MM.1S (cell line): ENCODE measurements at regions not wholly inside any gene's neighbourhood (a gene's known extent, or its start where the extent isn't known, plus 50 kb on each side); places are given as distances from the start of the nearest gene placed in this dataset.
A peak's percentile ranks its signal among the peaks of the same experiment; 100 is the strongest.

Experiments used
- DNase-seq: peaks from one replicate; pipeline ENCODE4 v3.0.0-alpha.2; 2015
- H2AFZ ChIP-seq: fragments of 300-600 bp; sonication (generic); 2 replicates; pipeline ENCODE4 v1.6.0; 2016; ENCODE audit warnings: antibody characterized with exemption, low read length
- H3F3A ChIP-seq: fragments of 300-600 bp; sonication (generic); 2 replicates; pipeline ENCODE4 v1.6.1; 2016; ENCODE audit warnings: mild to moderate bottlenecking, antibody characterized with exemption, low read length, moderate library complexity, mixed read lengths; ENCODE audit not compliant: insufficient read depth
- H3K27ac ChIP-seq: fragments of 300-600 bp; sonication (generic); 2 replicates; pipeline ENCODE4 v1.5.1; 2016; ENCODE audit warnings: mild to moderate bottlenecking, low read length
- H3K27me3 ChIP-seq: fragments of 300-600 bp; sonication (generic); replicated peaks from 2 replicates; pipeline ENCODE4 v1.6.0; 2016; ENCODE audit warnings: low read length; ENCODE audit not compliant: insufficient read depth
- H3K36me3 ChIP-seq: fragments of 300-600 bp; sonication (generic); replicated peaks from 2 replicates; pipeline ENCODE4 v1.6.1; 2016; ENCODE audit warnings: mild to moderate bottlenecking, low read length, mixed read lengths; ENCODE audit not compliant: insufficient read depth
- H3K4me1 ChIP-seq: fragments of 300-600 bp; sonication (generic); 2 replicates; pipeline ENCODE4 v1.6.1; 2016; ENCODE audit warnings: low read length, mixed read lengths
- H3K4me2 ChIP-seq: fragments of 300-600 bp; sonication (generic); 2 replicates; pipeline ENCODE4 v1.6.0; 2016; ENCODE audit warnings: low read depth, low read length
- H3K4me3 ChIP-seq: fragments of 300-600 bp; sonication (generic); 2 replicates; pipeline ENCODE4 v1.5.1; 2016; ENCODE audit warnings: low read length, mixed read lengths
- H3K79me2 ChIP-seq: fragments of 300-600 bp; sonication (generic); 2 replicates; pipeline ENCODE4 v1.6.1; 2016; ENCODE audit warnings: mixed run types, low read length, mixed read lengths
- H3K9ac ChIP-seq: fragments of 300-600 bp; sonication (generic); 2 replicates; pipeline ENCODE4 v1.6.1; 2016; ENCODE audit warnings: low read length, mixed read lengths
- H3K9me2 ChIP-seq: fragments of 300-600 bp; sonication (generic); replicated peaks from 2 replicates; pipeline ENCODE4 v1.6.1; 2016; ENCODE audit warnings: mild to moderate bottlenecking, low read length, mixed read lengths; ENCODE audit not compliant: insufficient read depth
- H3K9me3 ChIP-seq: fragments of 300-600 bp; sonication (generic); replicated peaks from 2 replicates; pipeline ENCODE4 v1.6.1; 2016; ENCODE audit warnings: mild to moderate bottlenecking, low read length, mixed read lengths; ENCODE audit not compliant: insufficient read depth
- H4K20me1 ChIP-seq: fragments of 300-600 bp; sonication (generic); 2 replicates; pipeline ENCODE4 v1.6.1; 2016; ENCODE audit warnings: mild to moderate bottlenecking, low read length, moderate library complexity, mixed read lengths; ENCODE audit not compliant: insufficient read depth
- EZH2 ChIP-seq: fragments of 300-600 bp; sonication (generic); optimal IDR thresholded peaks from 2 replicates; pipeline ENCODE3; 2017; ENCODE audit warnings: low read depth, mild to moderate bottlenecking, antibody characterized with exemption, low read length, mixed read lengths
- EZH2phosphoT487 ChIP-seq: fragments of 300-600 bp; sonication (generic); IDR thresholded peaks from 2 replicates; pipeline ENCODE4 v1.6.1; 2018; ENCODE audit warnings: antibody characterized with exemption, low read length
- TF ChIP-seq, protein P1 (sequence below): fragments of 300-600 bp; sonication (generic); IDR thresholded peaks from 2 replicates; pipeline ENCODE4 v1.5.1; 2016; ENCODE audit warnings: antibody characterized with exemption, low read length, mixed read lengths

DNA sequence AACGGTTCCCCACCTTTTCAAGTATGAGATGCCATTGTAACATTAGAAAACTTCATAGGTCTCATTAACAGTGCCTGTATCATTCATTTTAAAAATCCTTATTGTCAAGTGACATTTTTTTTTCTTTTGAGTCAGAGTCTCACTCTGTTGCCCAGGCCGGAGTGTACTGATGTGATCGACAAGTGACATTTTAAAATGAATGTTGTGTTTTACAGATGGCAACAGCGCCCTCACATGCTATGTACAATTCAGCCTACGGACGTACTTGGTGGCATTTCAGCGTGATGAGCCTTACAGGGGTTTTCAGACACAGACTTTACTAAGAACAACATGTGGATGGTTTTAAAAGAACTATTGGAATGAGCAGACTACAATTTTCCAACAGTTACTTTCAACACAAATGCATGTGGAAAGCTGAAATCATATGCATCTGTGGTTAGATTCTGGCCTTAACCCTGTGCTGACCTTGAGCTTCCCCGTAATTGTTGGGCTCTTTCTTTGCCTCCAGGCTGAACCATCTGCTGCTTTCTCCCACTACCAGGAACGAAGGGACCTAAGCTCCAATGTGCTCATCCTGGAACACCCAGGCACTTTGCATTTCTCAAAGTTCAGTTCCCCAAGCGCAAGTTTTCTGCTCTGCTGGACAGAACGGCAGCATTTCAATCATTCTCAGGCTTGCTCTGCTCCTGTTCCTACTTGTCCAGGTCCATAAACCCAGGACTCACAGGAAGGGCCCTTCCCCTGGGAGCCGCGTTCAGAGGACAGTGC is 119.9 kb upstream of the NDUFV2 start:
- Histone ChIP-seq H2AFZ (0 out of 2 replicates have a peak overlapping the region, but pooled peaks have one; percentile 2), H3K79me2 (no peaks in the 10 kb centered on the region), H3K4me3 (no peak overlapping the region), H3K9me2 (no peaks in the 10 kb centered on the region), H3K4me2 (peak overlapping the region; percentile 36; the same call in 1 of the 2 replicates), H3K36me3 (no peaks in the 10 kb centered on the region), H3K9me3 (no peaks in the 10 kb centered on the region), H3K27ac (no peak overlapping the region; the same call in 1 of the 2 replicates), H3F3A (peaks cover 9% of the 10 kb centered on the region; the same call in 1 of the 2 replicates), H3K27me3 (no peaks in the 10 kb centered on the region), H4K20me1 (no peaks in the 10 kb centered on the region), H3K4me1 (peaks cover 27% of the 10 kb centered on the region), H3K9ac (no peak overlapping the region)
- DNase-seq = peak; percentile 83
- TF ChIP-seq, protein P1, sequence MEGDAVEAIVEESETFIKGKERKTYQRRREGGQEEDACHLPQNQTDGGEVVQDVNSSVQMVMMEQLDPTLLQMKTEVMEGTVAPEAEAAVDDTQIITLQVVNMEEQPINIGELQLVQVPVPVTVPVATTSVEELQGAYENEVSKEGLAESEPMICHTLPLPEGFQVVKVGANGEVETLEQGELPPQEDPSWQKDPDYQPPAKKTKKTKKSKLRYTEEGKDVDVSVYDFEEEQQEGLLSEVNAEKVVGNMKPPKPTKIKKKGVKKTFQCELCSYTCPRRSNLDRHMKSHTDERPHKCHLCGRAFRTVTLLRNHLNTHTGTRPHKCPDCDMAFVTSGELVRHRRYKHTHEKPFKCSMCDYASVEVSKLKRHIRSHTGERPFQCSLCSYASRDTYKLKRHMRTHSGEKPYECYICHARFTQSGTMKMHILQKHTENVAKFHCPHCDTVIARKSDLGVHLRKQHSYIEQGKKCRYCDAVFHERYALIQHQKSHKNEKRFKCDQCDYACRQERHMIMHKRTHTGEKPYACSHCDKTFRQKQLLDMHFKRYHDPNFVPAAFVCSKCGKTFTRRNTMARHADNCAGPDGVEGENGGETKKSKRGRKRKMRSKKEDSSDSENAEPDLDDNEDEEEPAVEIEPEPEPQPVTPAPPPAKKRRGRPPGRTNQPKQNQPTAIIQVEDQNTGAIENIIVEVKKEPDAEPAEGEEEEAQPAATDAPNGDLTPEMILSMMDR = peak; percentile 77
- TF ChIP-seq EZH2 = no peak
- TF ChIP-seq EZH2phosphoT487 = no peak

DNA sequence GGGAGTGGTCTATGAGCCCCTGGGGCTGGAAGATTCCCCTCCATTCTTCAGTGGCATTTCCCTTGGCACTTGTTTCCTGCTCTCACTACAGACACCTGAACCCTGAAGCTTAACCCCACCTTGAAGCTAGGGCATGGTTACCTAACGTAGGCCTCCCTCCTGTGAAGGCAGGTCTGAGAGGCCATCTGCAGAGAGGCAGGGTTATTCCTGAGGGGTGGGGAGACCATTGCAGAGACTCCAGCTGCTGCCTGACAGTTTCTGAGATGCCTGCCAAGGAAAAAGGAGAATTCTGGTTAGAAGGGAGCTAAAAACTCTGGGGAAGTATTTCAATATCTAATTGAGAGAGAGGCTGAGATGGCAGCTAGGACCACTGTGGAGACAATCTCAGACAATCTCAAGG is 119.3 kb upstream of the NDUFV2 start:
- Histone ChIP-seq H3K9ac (no peak overlapping the region), H3F3A (peaks cover 5% of the 10 kb centered on the region; the same call in 1 of the 2 replicates), H3K9me2 (no peaks in the 10 kb centered on the region), H4K20me1 (no peaks in the 10 kb centered on the region), H3K27ac (no peak overlapping the region), H3K4me1 (peaks cover 22% of the 10 kb centered on the region), H3K4me3 (no peak overlapping the region), H3K4me2 (no peak overlapping the region), H3K36me3 (no peaks in the 10 kb centered on the region), H2AFZ (0 out of 2 replicates have a peak overlapping the region, but pooled peaks have one; percentile 2), H3K27me3 (no peaks in the 10 kb centered on the region), H3K79me2 (no peaks in the 10 kb centered on the region), H3K9me3 (no peaks in the 10 kb centered on the region)
- TF ChIP-seq EZH2phosphoT487 (no peak), EZH2 (no peak)
- TF ChIP-seq, protein P1 = no peak
- no peak for DNase-seq

DNA sequence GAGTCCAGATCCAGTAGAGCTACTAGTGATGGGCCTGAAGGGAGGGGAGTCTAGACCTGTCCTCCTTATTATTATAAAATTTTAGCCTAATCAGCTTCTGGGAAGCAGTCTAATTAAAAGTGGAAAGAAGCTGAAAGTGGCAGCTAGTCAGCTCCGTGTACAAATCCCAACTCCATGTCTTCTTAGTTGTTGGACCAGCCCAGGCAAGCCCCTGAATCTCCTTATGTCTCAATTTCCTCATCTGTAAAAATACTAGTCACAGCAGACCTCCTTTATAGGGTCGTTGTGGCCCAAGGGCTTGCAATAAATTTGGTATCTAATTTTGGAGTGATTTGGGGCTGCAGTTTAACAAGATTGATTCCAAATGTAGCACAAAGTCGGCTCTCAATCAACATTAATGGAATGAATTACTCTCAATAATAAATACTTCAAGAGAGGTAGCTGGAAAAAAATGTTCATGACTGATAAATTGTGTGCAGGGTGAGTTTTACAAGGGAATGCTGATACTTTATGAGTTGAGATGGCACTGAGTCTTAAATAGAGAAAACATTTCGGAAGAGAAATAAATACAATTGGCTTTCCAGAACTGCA is 118.3 kb upstream of the NDUFV2 start:
- Histone ChIP-seq H3F3A (no peaks in the 10 kb centered on the region), H4K20me1 (no peaks in the 10 kb centered on the region), H3K36me3 (no peaks in the 10 kb centered on the region), H3K27me3 (no peaks in the 10 kb centered on the region), H3K4me1 (peaks cover 21% of the 10 kb centered on the region), H3K9me2 (no peaks in the 10 kb centered on the region), H3K4me2 (no peak overlapping the region), H3K9me3 (no peaks in the 10 kb centered on the region), H2AFZ (no peak overlapping the region), H3K79me2 (no peaks in the 10 kb centered on the region), H3K4me3 (no peak overlapping the region), H3K9ac (no peak overlapping the region), H3K27ac (no peak overlapping the region)
- no peak for TF ChIP-seq EZH2phosphoT487
- TF ChIP-seq EZH2 = no peak
- TF ChIP-seq, protein P1 = no peak
- DNase-seq = no peak
